Stimulated activated effector memory CD8-positive, alpha-beta T cell treated with anti-CD3 and anti-CD28 coated beads, Interleukin-12 subunit alpha, Interleukin-12 subunit beta, amount 100 ng/mL, for 72 hours (primary cell): ENCODE measurements at regions not wholly inside any gene's neighbourhood (a gene's known extent, or its start where the extent isn't known, plus 50 kb on each side); places are given as distances from the start of the nearest gene placed in this dataset.
"Not testable (repeated sequence)": the region's sequence is repeated elsewhere in the genome, so short reads cannot be mapped to it uniquely, and the experiment has no call there.

Source experiments
- ATAC-seq: fragments of 150-1000 bp; cut with Tn5 transposase; 2 replicates; pipeline ENCODE4 v1.10.0; 2021
- DNase-seq, 2 donors: peaks; one replicate each; pipeline ENCODE4 v3.0.0; 2021 to 2022; ENCODE audit warnings: low spot score in 2 of 2
- H3K27ac Mint-ChIP-seq: one replicate; pipeline ENCODE4 v1.8.0; 2022; ENCODE audit warnings: mild to moderate bottlenecking, mixed read lengths
- H3K36me3 Mint-ChIP-seq: one replicate; pipeline ENCODE4 v1.8.0; 2022; ENCODE audit warnings: mild to moderate bottlenecking, mixed read lengths
- H3K4me1 Mint-ChIP-seq: one replicate; pipeline ENCODE4 v1.8.0; 2022; ENCODE audit warnings: mixed read lengths
- H3K4me3 Mint-ChIP-seq: one replicate; pipeline ENCODE4 v1.8.0; 2022; ENCODE audit warnings: mild to moderate bottlenecking, mixed read lengths
- H3K9me3 Mint-ChIP-seq: one replicate; pipeline ENCODE4 v1.8.0; 2022; ENCODE audit warnings: mixed read lengths

DNA sequence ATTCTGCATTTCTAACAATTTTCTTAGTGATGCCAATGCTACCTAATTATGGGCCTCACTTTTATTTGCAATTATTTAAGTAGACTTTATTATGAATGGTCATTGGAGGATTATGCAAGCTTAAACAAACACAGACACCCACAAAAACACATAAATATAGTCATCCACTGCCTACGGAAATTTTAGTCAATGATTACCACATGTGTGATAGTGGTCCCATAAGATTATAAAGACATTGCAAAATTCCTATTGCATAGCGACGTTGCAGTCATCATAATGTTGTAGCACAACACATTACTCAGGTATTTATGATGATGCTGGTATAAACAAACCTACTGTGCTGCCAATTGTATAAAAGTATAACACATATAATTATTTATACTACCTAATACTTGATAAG is 247.8 kb upstream of the ALCAM start:
- no peaks in the 10 kb centered on the region for H3K9me3 Mint-ChIP-seq
- ATAC-seq (no peak), DNase-seq (no peak)
- no peak overlapping the region for H3K4me3 Mint-ChIP-seq
- no peaks in the 10 kb centered on the region for H3K36me3 Mint-ChIP-seq
- H3K4me1 Mint-ChIP-seq: no peaks in the 10 kb centered on the region
- no peak overlapping the region for H3K27ac Mint-ChIP-seq

DNA sequence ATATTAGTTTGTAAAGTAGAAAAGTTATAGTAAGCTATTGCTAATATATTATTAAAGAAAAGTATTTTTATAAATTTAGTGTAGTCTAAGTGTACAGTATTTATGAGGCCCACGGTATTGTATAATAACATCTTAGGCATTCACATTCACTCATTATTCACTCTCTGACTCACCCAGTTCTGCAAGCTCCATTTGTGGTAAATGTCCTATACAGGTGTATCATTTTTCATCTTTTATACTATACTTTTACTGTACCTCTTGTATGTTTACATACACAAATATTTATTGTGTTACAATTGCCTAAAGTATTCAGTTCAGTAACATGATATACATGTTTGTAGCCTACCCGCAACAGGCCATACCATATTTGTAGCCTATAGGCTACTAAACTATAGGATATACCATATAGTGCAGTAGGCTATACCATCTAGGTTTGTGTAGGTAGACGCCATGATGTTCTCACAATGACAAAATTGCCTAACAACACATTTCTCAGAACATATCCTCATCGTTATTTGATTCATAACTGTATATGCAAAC is 246.8 kb upstream of the ALCAM start:
- Mint-ChIP-seq H3K36me3 (no peaks in the 10 kb centered on the region), H3K4me1 (no peaks in the 10 kb centered on the region), H3K4me3 (no peak overlapping the region), H3K9me3 (no peaks in the 10 kb centered on the region), H3K27ac (no peak overlapping the region)
- DNase-seq (no peak), ATAC-seq (no peak)

DNA sequence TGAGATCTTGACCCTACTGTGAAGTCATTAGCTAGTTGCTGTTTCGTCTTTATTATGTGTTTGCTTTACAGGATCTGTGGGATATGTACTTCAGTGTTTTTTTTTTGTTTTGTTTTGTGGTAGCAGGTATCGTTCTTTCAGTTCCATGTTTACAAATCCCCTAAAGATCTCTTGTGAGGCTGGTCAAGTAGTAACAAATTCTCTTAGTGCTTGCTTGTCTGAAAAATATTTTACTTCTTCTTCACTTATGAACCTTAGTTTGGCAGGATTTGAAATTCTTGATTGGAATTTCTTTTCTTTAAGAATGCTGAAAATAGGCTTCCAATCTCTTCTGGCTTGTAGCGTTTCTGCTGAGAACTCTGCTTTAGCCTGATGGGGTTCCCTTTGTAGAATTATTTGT is 235.8 kb upstream of the ALCAM start:
- Mint-ChIP-seq H3K9me3 (peaks cover 14% of the 10 kb centered on the region), H3K4me3 (no peak overlapping the region), H3K27ac (no peak overlapping the region), H3K4me1 (no peaks in the 10 kb centered on the region), H3K36me3 (no peaks in the 10 kb centered on the region)
- ATAC-seq (no peak), DNase-seq (no peak)

DNA sequence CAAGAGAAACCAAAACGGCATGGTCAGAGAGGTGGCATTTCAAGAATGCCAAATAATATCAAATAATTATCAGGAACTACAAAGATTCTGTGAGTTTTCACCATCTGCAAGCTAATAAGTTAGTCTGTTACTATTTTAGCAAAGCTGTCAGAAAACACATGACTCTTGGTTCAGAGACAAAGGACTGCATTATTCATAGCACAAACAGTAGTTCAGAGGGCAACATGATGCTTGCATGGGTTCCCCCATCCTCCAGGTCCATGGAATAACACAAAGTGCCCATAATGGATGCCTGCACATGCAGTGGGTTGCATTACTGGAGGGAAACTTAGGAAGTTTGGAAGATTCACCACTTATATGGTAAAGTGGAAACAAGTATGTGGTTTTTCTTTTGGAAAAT is 228.8 kb upstream of the ALCAM start:
- H3K9me3 Mint-ChIP-seq: no peaks in the 10 kb centered on the region
- no peaks in the 10 kb centered on the region for H3K36me3 Mint-ChIP-seq
- no peaks in the 10 kb centered on the region for H3K4me1 Mint-ChIP-seq
- DNase-seq (no peak), ATAC-seq (no peak)
- no peak overlapping the region for H3K27ac Mint-ChIP-seq
- H3K4me3 Mint-ChIP-seq: no peak overlapping the region

DNA sequence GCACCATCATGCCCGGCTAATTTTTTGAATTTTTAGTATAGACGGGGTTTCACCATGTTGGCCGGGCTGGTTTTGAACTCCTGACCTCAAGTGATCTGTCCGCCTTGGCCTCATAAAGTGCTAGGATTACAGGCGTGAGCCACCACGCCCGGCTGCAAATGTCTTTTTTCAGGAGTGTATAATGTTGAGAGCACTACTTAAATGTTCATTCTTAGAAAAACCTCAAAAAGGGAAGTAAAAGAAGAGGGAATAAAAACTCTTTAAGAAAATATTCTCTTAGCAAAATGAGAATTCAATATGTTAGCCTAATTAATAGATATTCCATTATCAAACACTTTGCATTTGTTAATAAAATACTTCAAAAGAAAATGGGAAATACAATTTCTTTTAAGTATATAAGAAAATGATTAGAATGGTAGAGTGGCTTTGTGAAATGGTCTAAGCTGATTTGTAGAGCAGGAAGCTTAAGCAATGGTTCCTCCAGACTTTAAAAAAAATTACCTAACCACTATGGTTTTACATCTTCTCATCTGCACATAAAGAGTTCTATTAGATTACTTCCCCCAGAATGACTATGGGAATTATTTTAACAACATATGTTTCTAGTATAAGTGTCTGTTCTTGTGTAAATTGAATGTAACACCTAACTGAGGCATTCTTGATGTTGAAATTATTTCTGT is 226.7 kb upstream of the ALCAM start:
- H3K4me1 Mint-ChIP-seq: no peaks in the 10 kb centered on the region
- no peaks in the 10 kb centered on the region for H3K36me3 Mint-ChIP-seq
- no peaks in the 10 kb centered on the region for H3K9me3 Mint-ChIP-seq
- ATAC-seq: no peak
- DNase-seq: no peak
- no peak overlapping the region for H3K27ac Mint-ChIP-seq
- H3K4me3 Mint-ChIP-seq: no peak overlapping the region

DNA sequence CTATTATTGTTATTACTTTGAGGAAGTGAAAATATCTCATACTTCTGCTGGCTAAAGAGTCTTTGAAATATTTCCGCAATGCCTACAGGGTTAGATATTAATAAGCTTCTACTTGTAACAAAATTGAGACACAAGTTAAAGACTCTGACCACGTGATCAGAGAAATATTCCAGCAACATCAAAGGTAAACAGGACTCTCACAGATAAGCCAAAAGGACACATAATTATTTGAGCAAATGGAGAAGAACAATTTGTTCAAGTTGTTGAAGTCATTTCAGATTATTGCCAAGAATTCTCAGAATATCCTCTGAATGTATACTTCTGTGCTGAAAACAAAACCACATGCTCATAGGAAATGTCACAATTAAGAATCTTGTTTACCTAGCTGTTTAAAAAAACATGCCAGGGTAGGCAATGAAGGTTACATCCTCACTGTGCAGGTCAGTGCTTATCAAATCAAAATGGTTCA is 225.8 kb upstream of the ALCAM start:
- no peak for DNase-seq
- Mint-ChIP-seq H3K9me3 (no peaks in the 10 kb centered on the region), H3K4me3 (no peak overlapping the region), H3K27ac (no peak overlapping the region), H3K4me1 (no peaks in the 10 kb centered on the region), H3K36me3 (no peaks in the 10 kb centered on the region)
- no peak for ATAC-seq

DNA sequence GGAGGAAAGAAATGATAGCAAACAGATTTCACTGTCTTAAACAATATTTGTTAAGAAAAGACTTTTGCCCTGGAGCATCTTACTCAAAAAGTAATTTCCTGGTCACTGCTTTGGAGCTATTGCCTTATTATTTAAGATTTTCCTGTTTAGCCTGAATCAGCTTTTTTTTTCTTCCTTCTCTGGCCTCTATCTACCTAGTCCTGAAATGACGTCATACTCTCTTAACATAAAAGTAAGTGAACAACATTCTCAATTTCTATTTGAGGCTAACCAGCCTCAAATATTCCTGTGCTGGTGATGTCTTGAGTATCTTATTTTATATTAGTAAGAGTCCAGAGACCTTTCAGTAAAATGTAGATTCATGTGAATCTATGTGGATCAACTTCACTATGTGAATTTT is 221.9 kb upstream of the ALCAM start:
- no peak overlapping the region for H3K27ac Mint-ChIP-seq
- DNase-seq (no peak), ATAC-seq (no peak)
- H3K9me3 Mint-ChIP-seq: no peaks in the 10 kb centered on the region
- no peaks in the 10 kb centered on the region for H3K36me3 Mint-ChIP-seq
- no peaks in the 10 kb centered on the region for H3K4me1 Mint-ChIP-seq
- H3K4me3 Mint-ChIP-seq: no peak overlapping the region

DNA sequence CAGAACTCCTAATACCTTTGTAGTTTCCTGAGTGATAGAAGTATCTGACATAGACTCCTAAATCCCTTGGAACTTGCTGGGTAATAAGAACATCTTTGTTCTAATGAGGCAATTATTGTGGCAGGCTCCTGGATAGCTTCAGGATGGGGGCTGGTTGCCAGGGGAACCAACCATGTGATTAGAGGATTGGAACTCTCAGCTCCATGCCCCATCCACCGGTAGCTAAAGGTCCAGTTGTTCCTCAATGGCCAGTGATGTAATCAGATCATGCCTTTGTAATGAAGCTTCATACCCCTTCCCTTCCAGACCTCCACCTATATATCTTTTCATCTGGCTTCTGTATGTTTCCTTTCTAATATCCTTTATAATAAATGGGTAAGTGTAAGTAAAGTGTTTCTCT is 221.2 kb upstream of the ALCAM start:
- no peaks in the 10 kb centered on the region for H3K36me3 Mint-ChIP-seq
- no peaks in the 10 kb centered on the region for H3K9me3 Mint-ChIP-seq
- no peak overlapping the region for H3K27ac Mint-ChIP-seq
- DNase-seq (no peak), ATAC-seq (no peak)
- no peaks in the 10 kb centered on the region for H3K4me1 Mint-ChIP-seq
- H3K4me3 Mint-ChIP-seq: no peak overlapping the region

DNA sequence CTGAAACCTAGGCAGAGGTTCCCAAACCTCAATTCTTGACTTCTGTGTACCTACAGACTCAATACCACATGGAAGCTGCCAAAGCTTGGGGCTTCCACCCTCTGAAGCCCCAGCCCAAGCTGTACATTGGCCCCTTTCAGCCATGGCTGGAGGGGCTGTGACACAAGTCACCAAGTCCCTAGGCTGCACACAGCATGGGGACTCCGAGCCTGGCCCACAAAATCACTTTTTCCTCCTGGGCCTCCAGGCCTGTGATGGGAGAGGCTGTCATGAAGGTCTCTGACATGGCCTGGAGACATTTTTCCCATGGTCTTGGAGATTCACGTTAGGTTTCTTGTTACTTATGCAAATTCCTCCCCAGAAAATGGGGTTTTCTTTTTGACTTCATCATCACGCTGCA is 217.5 kb upstream of the ALCAM start:
- not testable (repeated sequence) for H3K36me3 Mint-ChIP-seq, DNase-seq, H3K9me3 Mint-ChIP-seq, H3K4me1 Mint-ChIP-seq, H3K4me3 Mint-ChIP-seq, ATAC-seq, H3K27ac Mint-ChIP-seq

DNA sequence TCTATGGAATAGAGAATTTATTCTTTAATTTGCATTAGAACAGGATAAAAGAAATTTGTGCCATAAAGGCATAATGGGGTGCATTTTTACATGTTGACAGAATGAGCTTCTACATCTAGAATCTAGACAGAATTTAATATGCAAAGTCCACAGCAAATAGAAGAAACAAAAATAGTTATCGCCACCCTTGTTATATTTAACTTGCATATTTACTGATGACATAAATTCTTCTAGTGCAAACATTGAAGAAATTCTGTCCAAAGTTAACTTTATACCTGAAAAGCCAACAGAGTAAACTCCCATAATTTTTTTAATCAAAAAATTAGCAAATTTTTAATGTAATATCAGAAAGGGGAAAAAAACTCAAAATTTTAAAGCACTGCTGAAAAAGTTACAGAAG is 213.7 kb upstream of the ALCAM start:
- Mint-ChIP-seq H3K27ac (no peak overlapping the region), H3K4me1 (no peaks in the 10 kb centered on the region), H3K4me3 (no peak overlapping the region), H3K36me3 (no peaks in the 10 kb centered on the region), H3K9me3 (no peaks in the 10 kb centered on the region)
- DNase-seq: no peak
- ATAC-seq: no peak

DNA sequence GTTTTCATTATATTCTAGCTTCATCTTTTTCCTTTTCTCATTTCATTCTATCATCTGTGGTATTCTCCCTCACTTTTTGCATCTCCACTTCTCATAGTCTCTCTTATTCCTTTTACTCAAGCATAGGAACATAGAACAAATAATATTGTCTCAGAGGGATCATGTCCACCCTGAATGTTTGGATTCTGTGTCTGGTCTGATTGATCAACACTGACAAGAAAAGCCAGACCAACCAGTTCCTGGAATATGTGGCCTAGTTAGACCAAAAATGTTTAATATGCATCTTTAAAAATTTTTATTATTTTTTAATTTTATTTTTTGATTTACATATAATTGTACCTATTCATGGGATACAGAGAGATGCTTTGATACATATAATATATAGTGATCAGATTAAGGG is 212.0 kb upstream of the ALCAM start:
- no peaks in the 10 kb centered on the region for H3K9me3 Mint-ChIP-seq
- DNase-seq (no peak), ATAC-seq (no peak)
- H3K4me3 Mint-ChIP-seq: no peak overlapping the region
- no peaks in the 10 kb centered on the region for H3K36me3 Mint-ChIP-seq
- H3K4me1 Mint-ChIP-seq: no peaks in the 10 kb centered on the region
- no peak overlapping the region for H3K27ac Mint-ChIP-seq

DNA sequence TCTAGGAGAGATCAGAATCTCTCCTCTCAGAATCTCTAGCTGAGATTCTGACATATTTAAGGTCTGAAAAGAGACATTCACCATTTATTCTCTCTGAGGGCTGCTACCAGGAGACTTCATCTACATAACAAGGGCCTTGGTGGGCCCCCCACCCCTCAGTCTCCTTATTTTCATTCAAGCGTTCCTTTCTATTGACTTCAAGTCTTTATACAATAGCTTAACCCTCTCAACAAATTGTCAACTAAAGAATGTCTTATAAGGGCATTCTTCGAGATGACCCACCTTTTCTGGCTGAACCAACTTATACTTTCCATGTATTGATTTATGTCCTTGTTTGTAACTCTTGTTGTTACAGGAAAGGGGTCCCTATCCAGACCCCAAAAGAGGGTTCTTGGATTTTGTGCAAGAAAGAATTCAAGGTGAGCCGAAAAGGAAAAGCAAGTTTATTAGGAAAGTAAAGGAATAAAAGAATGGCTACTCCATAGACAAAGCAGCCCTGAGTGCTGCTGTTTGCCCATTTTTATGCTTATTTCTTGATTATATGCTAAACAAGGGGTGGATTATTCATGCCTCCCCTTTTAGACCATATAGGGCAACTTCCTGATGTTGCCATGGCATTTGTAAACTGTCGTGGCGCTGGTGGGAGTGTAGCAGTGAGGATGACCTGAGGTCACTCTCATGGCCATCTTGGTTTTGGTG is 209.5 kb upstream of the ALCAM start:
- Mint-ChIP-seq H3K9me3 (no peaks in the 10 kb centered on the region), H3K27ac (no peak overlapping the region), H3K4me1 (no peaks in the 10 kb centered on the region), H3K4me3 (no peak overlapping the region), H3K36me3 (no peaks in the 10 kb centered on the region)
- DNase-seq: no peak
- ATAC-seq: no peak

DNA sequence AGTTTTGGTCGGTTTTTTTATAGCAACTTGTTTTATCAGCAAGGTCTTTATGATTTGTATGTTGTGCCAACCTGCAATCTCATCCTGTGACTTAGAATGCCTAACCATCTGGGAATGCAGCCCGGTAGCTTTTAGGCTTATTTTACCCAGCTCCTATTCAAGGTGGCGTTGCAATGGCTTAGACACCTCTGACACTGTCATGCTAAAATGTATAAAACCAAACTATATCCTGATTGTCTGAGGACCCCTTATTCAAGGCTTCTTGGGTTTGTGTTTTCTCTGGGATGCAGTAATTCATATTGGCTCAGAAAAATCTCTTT is 209.0 kb upstream of the ALCAM start:
- DNase-seq (no peak), ATAC-seq (no peak)
- Mint-ChIP-seq H3K27ac (no peak overlapping the region), H3K36me3 (no peaks in the 10 kb centered on the region), H3K4me1 (no peaks in the 10 kb centered on the region), H3K4me3 (no peak overlapping the region), H3K9me3 (no peaks in the 10 kb centered on the region)

DNA sequence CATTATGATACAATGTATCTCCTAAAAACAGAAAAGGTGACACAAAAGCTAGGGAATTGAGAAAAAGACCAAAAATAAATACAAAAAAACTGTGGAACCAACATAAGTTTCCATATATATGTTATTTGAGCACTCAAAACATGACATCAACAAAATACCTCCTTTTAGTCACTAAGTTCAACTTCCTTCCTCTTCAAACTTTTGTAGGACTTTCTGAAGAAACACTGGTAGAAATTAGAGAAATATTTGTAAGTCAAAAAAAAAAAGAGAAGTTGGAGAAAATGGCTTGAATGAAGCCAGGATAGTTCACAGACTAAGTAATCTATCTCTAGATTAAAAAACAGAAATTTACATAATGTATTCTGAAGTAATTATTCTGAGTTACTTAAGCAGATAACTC is 208.4 kb upstream of the ALCAM start:
- no peak overlapping the region for H3K4me3 Mint-ChIP-seq
- no peak for ATAC-seq
- H3K36me3 Mint-ChIP-seq: no peaks in the 10 kb centered on the region
- DNase-seq: no peak
- no peaks in the 10 kb centered on the region for H3K4me1 Mint-ChIP-seq
- H3K9me3 Mint-ChIP-seq: no peaks in the 10 kb centered on the region
- no peak overlapping the region for H3K27ac Mint-ChIP-seq

DNA sequence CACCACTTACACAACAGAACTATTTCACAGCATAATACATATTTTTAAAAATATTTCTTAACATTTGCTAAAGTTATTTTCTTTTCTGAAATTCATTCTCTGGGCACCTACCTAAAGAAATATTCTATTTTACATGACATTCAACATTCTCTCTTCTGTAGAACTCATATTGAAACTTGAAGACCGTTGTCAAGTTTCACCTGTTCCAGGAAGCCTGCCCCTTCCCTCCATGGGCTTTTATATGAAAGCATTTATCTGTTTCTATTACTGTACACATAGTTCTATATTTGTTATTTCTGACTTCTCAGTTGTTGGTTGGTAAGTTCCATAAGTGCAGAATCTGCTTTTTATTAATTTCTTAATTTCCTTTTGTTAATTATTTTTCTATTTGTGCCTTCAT is 204.3 kb upstream of the ALCAM start:
- Mint-ChIP-seq H3K4me1 (no peaks in the 10 kb centered on the region), H3K9me3 (no peaks in the 10 kb centered on the region), H3K36me3 (no peaks in the 10 kb centered on the region), H3K4me3 (no peak overlapping the region), H3K27ac (no peak overlapping the region)
- ATAC-seq (no peak), DNase-seq (no peak)

DNA sequence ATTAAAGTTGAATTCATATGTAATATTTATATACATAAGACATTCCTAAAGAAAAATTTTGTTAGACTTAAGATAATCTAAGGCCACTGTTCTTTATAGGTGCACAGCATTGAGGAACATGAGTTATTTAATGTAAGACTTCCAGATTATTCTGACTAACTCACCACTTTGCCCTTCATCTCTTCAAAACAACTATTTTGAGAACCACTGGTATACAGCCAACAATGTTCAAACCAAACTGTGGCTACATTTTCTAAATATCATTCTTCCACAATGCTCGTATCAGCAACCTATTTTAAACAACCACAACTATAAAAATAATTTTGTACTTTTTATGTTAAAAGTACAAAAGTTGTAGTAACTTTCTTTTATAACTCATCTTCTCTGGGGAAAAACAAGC is 199.8 kb upstream of the ALCAM start:
- Mint-ChIP-seq H3K36me3 (no peaks in the 10 kb centered on the region), H3K4me1 (no peaks in the 10 kb centered on the region), H3K27ac (no peak overlapping the region), H3K9me3 (no peaks in the 10 kb centered on the region), H3K4me3 (no peak overlapping the region)
- ATAC-seq: no peak
- DNase-seq: no peak
